ENCODE measurements at regions not wholly inside any gene's neighbourhood (a gene's known extent, or its start where the extent isn't known, plus 50 kb on each side); places are given as distances from the start of the nearest gene placed in this dataset.

DNA sequence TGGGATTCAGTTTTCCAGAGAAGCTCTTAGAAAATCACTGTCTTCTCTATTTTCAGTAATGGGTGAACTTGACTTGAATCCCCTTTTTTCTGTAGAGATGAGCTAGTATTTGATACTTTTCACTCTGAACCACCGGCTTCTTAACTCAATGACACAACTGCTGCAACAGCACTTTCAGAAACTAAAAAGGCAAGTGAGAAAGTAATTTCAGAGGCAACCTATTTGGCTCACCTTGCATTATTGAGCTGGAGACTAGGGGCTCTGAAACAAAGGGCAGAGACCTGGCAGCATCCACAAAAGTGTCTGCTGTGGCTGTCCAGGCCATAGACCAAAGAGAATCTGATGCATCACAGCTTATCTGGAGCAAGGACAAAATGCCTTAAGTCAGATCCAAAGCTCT, 289.8 kb upstream of the IRAK1BP1 start:
- intact Hi-C loops (cut with DNase I) = no loop called here
- Histone ChIP-seq H3K4me3 (ENCODE audit: low read length in 2 of 2) (no peak overlapping the region), H3K27ac (ENCODE audit: low read depth in 1 of 2, low read length in 2 of 2) (no peak overlapping the region), H3K9me3 (ENCODE audit: control insufficient read depth, low read length) (no peaks in the 10 kb centered on the region), H3K27me3 (ENCODE audit: control insufficient read depth in 1 of 2, insufficient read depth in 2 of 2, low read length in 1 of 2) (no peaks in the 10 kb centered on the region), H3K4me1 (ENCODE audit: control insufficient read depth in 1 of 2, insufficient read depth in 2 of 2, low read length in 2 of 2) (no peaks in the 10 kb centered on the region), H3K36me3 (ENCODE audit: control insufficient read depth in 1 of 2, insufficient read depth in 2 of 2, low read length in 1 of 2) (no peaks in the 10 kb centered on the region)
- ATAC-seq (ENCODE audit: low FRiP score) (no peak), DNase-seq (no peak)
- 92 to 97% methylated on average over 1 of the region's 1 CpG for WGBS, 2 donors

DNA sequence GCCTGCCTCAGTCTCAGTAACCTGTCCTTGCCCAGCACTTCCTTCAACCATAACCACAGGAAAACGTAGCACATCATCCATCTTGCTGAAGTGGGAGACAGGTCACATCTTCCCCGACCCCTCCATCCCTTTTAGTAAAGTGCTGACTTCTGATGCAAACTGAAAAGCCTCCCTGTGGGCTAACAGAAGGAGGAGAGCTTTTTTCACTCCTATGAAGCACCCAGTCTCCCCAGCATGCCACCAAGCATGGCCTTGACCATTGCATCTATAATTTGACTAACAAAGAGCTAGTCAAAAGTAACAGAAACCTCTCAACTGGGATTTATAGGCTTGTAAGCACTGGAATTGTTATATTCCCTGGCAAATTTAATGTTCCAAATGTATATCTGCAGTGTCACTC, 288.9 kb upstream of the IRAK1BP1 start:
- no peak overlapping the region for H3K27ac ChIP-seq (ENCODE audit: low read depth in 1 of 2, low read length in 2 of 2)
- intact Hi-C loops (cut with DNase I) = no loop called here
- no peaks in the 10 kb centered on the region for H3K9me3 ChIP-seq (ENCODE audit: control insufficient read depth, low read length)
- no peak overlapping the region for H3K4me3 ChIP-seq (ENCODE audit: low read length in 2 of 2)
- H3K4me1 ChIP-seq (ENCODE audit: control insufficient read depth in 1 of 2, insufficient read depth in 2 of 2, low read length in 2 of 2) = no peaks in the 10 kb centered on the region
- ATAC-seq (ENCODE audit: low FRiP score) = no peak
- DNase-seq = no peak
- no peaks in the 10 kb centered on the region for H3K36me3 ChIP-seq (ENCODE audit: control insufficient read depth in 1 of 2, insufficient read depth in 2 of 2, low read length in 1 of 2)
- no peaks in the 10 kb centered on the region for H3K27me3 ChIP-seq (ENCODE audit: control insufficient read depth in 1 of 2, insufficient read depth in 2 of 2, low read length in 1 of 2)
- WGBS, 2 donors = 76 to 81% methylated on average over 2 of the region's 2 CpGs

- no peak for ATAC-seq (ENCODE audit: low FRiP score)
- H3K36me3 ChIP-seq (ENCODE audit: control insufficient read depth in 1 of 2, insufficient read depth in 2 of 2, low read length in 1 of 2) = no peaks in the 10 kb centered on the region
- no peak overlapping the region for H3K27ac ChIP-seq (ENCODE audit: low read depth in 1 of 2, low read length in 2 of 2)
- no peak for DNase-seq
- H3K4me3 ChIP-seq (ENCODE audit: low read length in 2 of 2) = no peak overlapping the region
- no peaks in the 10 kb centered on the region for H3K27me3 ChIP-seq (ENCODE audit: control insufficient read depth in 1 of 2, insufficient read depth in 2 of 2, low read length in 1 of 2)
- no peaks in the 10 kb centered on the region for H3K4me1 ChIP-seq (ENCODE audit: control insufficient read depth in 1 of 2, insufficient read depth in 2 of 2, low read length in 2 of 2)
- no peaks in the 10 kb centered on the region for H3K9me3 ChIP-seq (ENCODE audit: control insufficient read depth, low read length)
- intact Hi-C loops (cut with DNase I) = no loop called here
- WGBS, 2 donors = 49 to 98% methylated on average over 2 of the region's 2 CpGs
Measured at GRCh38 chr6:78580923-78581322, 286.4 kb upstream of the IRAK1BP1 start.

DNA sequence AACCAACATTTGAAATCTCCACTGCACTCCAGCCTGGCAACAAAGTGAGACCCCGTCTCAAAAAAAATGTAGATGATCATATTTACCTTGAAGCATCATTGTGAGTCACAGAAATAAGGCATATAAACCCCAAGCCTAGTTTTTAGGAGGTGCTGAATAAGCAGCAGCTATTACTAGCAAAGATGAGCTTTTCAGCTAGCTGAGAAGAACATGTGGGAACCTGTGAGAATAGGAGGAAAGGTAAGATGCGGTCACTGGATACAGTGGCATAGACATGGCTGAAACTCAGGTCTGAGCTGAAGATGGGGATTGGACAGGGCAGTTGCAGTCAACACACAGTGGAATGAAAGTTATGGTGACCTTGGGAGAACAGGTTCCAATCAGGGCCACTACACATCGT, 284.3 kb upstream of the IRAK1BP1 start:
- ATAC-seq (ENCODE audit: low FRiP score) (no peak), DNase-seq (no peak)
- Histone ChIP-seq H3K9me3 (ENCODE audit: control insufficient read depth, low read length) (no peaks in the 10 kb centered on the region), H3K4me1 (ENCODE audit: control insufficient read depth in 1 of 2, insufficient read depth in 2 of 2, low read length in 2 of 2) (no peaks in the 10 kb centered on the region), H3K4me3 (ENCODE audit: low read length in 2 of 2) (no peak overlapping the region), H3K27me3 (ENCODE audit: control insufficient read depth in 1 of 2, insufficient read depth in 2 of 2, low read length in 1 of 2) (no peaks in the 10 kb centered on the region), H3K36me3 (ENCODE audit: control insufficient read depth in 1 of 2, insufficient read depth in 2 of 2, low read length in 1 of 2) (no peaks in the 10 kb centered on the region), H3K27ac (ENCODE audit: low read depth in 1 of 2, low read length in 2 of 2) (no peak overlapping the region)
- WGBS, 2 donors = 89 to 91% methylated on average over 3 of the region's 3 CpGs
- intact Hi-C loops (cut with DNase I) = no loop called here

GRCh38 chr6:78589436-78589835, 277.9 kb upstream of the IRAK1BP1 start:
- Histone ChIP-seq H3K36me3 (ENCODE audit: control insufficient read depth in 1 of 2, insufficient read depth in 2 of 2, low read length in 1 of 2) (no peaks in the 10 kb centered on the region), H3K27me3 (ENCODE audit: control insufficient read depth in 1 of 2, insufficient read depth in 2 of 2, low read length in 1 of 2) (no peaks in the 10 kb centered on the region), H3K27ac (ENCODE audit: low read depth in 1 of 2, low read length in 2 of 2) (no peak overlapping the region), H3K9me3 (ENCODE audit: control insufficient read depth, low read length) (no peaks in the 10 kb centered on the region), H3K4me1 (ENCODE audit: control insufficient read depth in 1 of 2, insufficient read depth in 2 of 2, low read length in 2 of 2) (no peaks in the 10 kb centered on the region), H3K4me3 (ENCODE audit: low read length in 2 of 2) (no peak overlapping the region)
- DNase-seq (no peak), ATAC-seq (ENCODE audit: low FRiP score) (no peak)
- WGBS, 2 donors = 4 to 5% methylated on average over 1 of the region's 1 CpG
- intact Hi-C loops (cut with DNase I) = no loop called here

DNA sequence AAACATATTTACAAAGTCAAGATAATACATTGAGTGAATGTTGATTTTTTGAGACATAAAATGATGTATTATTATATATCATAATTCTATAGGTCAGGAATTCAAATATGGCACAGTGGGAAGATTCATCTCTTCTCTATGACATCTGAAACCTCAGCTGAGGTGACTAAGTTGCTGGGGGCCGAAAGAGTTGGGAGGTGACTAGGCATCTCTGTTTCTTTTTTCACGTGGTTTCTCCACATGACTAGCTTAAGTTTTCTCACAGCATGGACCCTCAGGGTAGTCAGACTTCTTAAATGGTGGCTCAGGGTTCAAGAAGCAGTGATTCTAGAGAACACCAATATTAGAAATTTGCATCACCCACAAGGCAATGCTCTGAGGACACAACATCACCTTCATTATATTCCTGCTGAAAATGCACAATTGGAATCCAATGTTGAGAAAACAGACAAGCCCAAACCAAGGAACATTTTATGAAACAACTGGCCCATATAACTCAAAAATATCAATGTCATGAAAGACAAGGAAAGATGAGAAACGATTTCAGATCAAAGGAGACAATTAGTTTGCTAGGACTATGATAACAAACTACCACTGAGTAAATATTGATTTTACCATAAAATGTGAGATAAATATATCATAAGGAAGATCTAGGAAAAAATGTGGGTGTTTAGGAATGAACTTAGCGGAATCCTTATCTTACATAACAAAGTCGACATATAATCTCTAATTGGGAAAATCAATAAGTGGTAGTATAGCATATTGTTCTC, 273.3 kb upstream of the IRAK1BP1 start:
- ATAC-seq (ENCODE audit: low FRiP score) = no peak

DNA sequence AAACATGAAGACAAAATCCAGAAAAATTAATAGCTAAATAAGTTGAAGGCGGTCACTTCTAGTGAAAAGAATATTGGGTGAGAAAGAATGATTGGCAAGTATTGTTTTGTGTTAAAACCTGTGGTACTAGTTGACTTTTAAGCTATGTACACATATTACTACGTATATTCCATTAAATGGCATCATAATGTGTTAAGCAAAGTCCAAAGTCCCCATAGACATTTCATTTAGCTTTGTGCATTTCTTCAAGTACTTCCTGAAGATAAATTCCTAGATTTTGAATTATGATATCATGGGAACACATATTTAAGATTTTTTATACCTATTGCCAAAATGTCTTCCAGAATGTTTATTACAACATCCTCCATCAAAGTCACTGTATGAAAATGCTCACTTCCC, 272.7 kb upstream of the IRAK1BP1 start:
- no peak for DNase-seq
- intact Hi-C loops (cut with DNase I) = no loop called here
- no peak for ATAC-seq (ENCODE audit: low FRiP score)
- 57 to 60% methylated on average over 2 of the region's 2 CpGs for WGBS, 2 donors
- Histone ChIP-seq H3K9me3 (ENCODE audit: control insufficient read depth, low read length) (no peaks in the 10 kb centered on the region), H3K27me3 (ENCODE audit: control insufficient read depth in 1 of 2, insufficient read depth in 2 of 2, low read length in 1 of 2) (no peaks in the 10 kb centered on the region), H3K4me1 (ENCODE audit: control insufficient read depth in 1 of 2, insufficient read depth in 2 of 2, low read length in 2 of 2) (peaks cover 3% of the 10 kb centered on the region in 2 donors), H3K27ac (ENCODE audit: low read depth in 1 of 2, low read length in 2 of 2) (no peak overlapping the region), H3K36me3 (ENCODE audit: control insufficient read depth in 1 of 2, insufficient read depth in 2 of 2, low read length in 1 of 2) (no peaks in the 10 kb centered on the region), H3K4me3 (ENCODE audit: low read length in 2 of 2) (no peak overlapping the region)

More for the DNA sequence above, 273.3 kb upstream of the IRAK1BP1 start:
- no peaks in the 10 kb centered on the region for H3K27me3 ChIP-seq (ENCODE audit: control insufficient read depth in 1 of 2, insufficient read depth in 2 of 2, low read length in 1 of 2)
- no peak overlapping the region for H3K4me3 ChIP-seq (ENCODE audit: low read length in 2 of 2)
- no peak for DNase-seq
- no peaks in the 10 kb centered on the region for H3K36me3 ChIP-seq (ENCODE audit: control insufficient read depth in 1 of 2, insufficient read depth in 2 of 2, low read length in 1 of 2)
- intact Hi-C loops (cut with DNase I) = no loop called here
- H3K9me3 ChIP-seq (ENCODE audit: control insufficient read depth, low read length) = no peaks in the 10 kb centered on the region
- no peak overlapping the region for H3K27ac ChIP-seq (ENCODE audit: low read depth in 1 of 2, low read length in 2 of 2)
- 83% methylated on average over 5 of the region's 5 CpGs for WGBS, 2 donors
- H3K4me1 ChIP-seq (ENCODE audit: control insufficient read depth in 1 of 2, insufficient read depth in 2 of 2, low read length in 2 of 2) = peaks cover 0 to 2% of the 10 kb centered on the region in 2 donors

GRCh38 chr6:78597966-78598365, 269.4 kb upstream of the IRAK1BP1 start:
- WGBS, 2 donors = 92 to 94% methylated on average over 5 of the region's 5 CpGs
- intact Hi-C loops (cut with DNase I) = no loop called here

DNA sequence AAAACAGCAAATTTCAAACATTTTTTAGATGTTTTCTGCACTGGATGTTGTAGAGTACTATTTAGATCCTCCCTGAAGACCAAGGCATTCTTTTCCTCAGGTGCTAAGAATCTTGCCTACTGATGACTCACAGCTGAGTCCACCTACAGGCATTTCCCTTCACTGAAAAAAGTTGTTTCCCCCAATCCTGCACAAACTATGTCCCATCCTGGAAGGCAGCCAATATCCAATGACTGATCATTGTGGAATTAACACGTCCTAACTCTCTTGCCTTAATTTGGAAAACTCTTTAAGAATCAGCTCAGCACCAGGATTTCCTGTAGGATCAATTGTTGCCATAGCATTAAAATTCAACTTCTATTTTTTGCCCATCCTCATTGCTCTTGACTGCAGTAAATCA, 268.4 kb upstream of the IRAK1BP1 start:
- Histone ChIP-seq H3K4me3 (ENCODE audit: low read length in 2 of 2) (no peak overlapping the region), H3K27ac (ENCODE audit: low read depth in 1 of 2, low read length in 2 of 2) (no peak overlapping the region), H3K27me3 (ENCODE audit: control insufficient read depth in 1 of 2, insufficient read depth in 2 of 2, low read length in 1 of 2) (no peaks in the 10 kb centered on the region), H3K36me3 (ENCODE audit: control insufficient read depth in 1 of 2, insufficient read depth in 2 of 2, low read length in 1 of 2) (no peaks in the 10 kb centered on the region), H3K9me3 (ENCODE audit: control insufficient read depth, low read length) (no peaks in the 10 kb centered on the region), H3K4me1 (ENCODE audit: control insufficient read depth in 1 of 2, insufficient read depth in 2 of 2, low read length in 2 of 2) (peaks cover 3 to 8% of the 10 kb centered on the region in 2 donors)
- DNase-seq = no peak
- ATAC-seq (ENCODE audit: low FRiP score) = no peak
- WGBS, 2 donors = 4 to 7% methylated on average over 1 of the region's 1 CpG
- intact Hi-C loops (cut with DNase I) = no loop called here

More at GRCh38 chr6:78597966-78598365, 269.4 kb upstream of the IRAK1BP1 start:
- no peak for ATAC-seq (ENCODE audit: low FRiP score)
- no peaks in the 10 kb centered on the region for H3K9me3 ChIP-seq (ENCODE audit: control insufficient read depth, low read length)
- no peak for DNase-seq
- no peaks in the 10 kb centered on the region for H3K36me3 ChIP-seq (ENCODE audit: control insufficient read depth in 1 of 2, insufficient read depth in 2 of 2, low read length in 1 of 2)
- H3K4me3 ChIP-seq (ENCODE audit: low read length in 2 of 2) = no peak overlapping the region
- H3K27me3 ChIP-seq (ENCODE audit: control insufficient read depth in 1 of 2, insufficient read depth in 2 of 2, low read length in 1 of 2) = no peaks in the 10 kb centered on the region
- H3K27ac ChIP-seq (ENCODE audit: low read depth in 1 of 2, low read length in 2 of 2) = no peak overlapping the region
- H3K4me1 ChIP-seq (ENCODE audit: control insufficient read depth in 1 of 2, insufficient read depth in 2 of 2, low read length in 2 of 2) = peaks cover 3 to 8% of the 10 kb centered on the region in 2 donors

All from aorta (tissue), 5 donors.